HCT116 (cell line): ENCODE measurements at regions not wholly inside any gene's neighbourhood (a gene's known extent, or its start where the extent isn't known, plus 50 kb on each side); places are given as distances from the start of the nearest gene placed in this dataset.

Experiments used
- ATAC-seq: fragments of 200-7000 bp; cut with Tn5 transposase; 2 replicates; pipeline ENCODE4 v1.9.1; 2020; ENCODE audit warnings: mild to moderate bottlenecking, moderate library complexity
- BruUV-seq: library from RNA; stranded (reverse); fragments of 400-500 nt; replicated peaks from 2 replicates; lab custom pipeline; 2021; lab: Mats Ljungman, UMichigan
- CTCF ChIA-PET: fragments of 300-600 bp; sonication (Branson Sonifier 250); formaldehyde crosslinking; loops from one replicate; lab custom pipeline; 2021; ENCODE audit warnings: antibody characterized with exemption; lab: Charles Lee
- POLR2A ChIA-PET: fragments of 300-600, 350-600 bp; sonication (Branson Sonifier 250); formaldehyde crosslinking; loops from one replicate; lab custom pipeline; 2021; ENCODE audit warnings: antibody characterized with exemption; lab: Charles Lee
- RAD21 ChIA-PET, 2 experiments: fragments of 300-600 bp; sonication (Branson Sonifier 250); formaldehyde crosslinking; loops; one replicate each; lab custom pipeline; 2023; ENCODE audit warnings: low total read pairs in 2 of 2; ENCODE audit not compliant: uncharacterized antibody in 2 of 2, unreplicated experiment in 2 of 2, low non-redundant PET in 1 of 2; lab: Charles Lee
- DNase-seq: peaks from one replicate; pipeline ENCODE4 v3.0.0-alpha.2; 2010; ENCODE audit warnings: low read depth, low spot score
- H2AFZ ChIP-seq: fragments of 200-600 bp; shearing (Covaris generic), sonication (generic); 2 replicates; pipeline ENCODE4 v1.6.1; 2017; ENCODE audit warnings: low read depth, mixed run types, mixed read lengths, antibody characterized with exemption, low read length; ENCODE audit not compliant: poor library complexity, severe bottlenecking
- H3K27ac ChIP-seq: 2 replicates; pipeline ENCODE4 v1.5.1; 2012; ENCODE audit warnings: low read depth, low read length
- H3K27me3 ChIP-seq: fragments of 200-600 bp; sonication (generic); 2 replicates; pipeline ENCODE4 v1.6.1; 2016; ENCODE audit warnings: mixed run types, low read length, mixed read lengths; ENCODE audit not compliant: insufficient read depth
- H3K36me3 ChIP-seq, 2 experiments: fragments of 200-500 bp in 1 of 2; fragments of 200-600 bp in 1 of 2; sonication (Bioruptor generic) in 1 of 2; sonication (generic) in 1 of 2; 2 replicates each; pipeline versions ENCODE4 v1.5.1 to v1.6.1; 2014 to 2016; ENCODE audit warnings: low read length in 2 of 2, inconsistent platforms in 1 of 2, mixed read lengths in 1 of 2, mixed run types in 1 of 2; ENCODE audit not compliant: insufficient read depth in 2 of 2, control insufficient read depth in 1 of 2
- H3K4me1 ChIP-seq, 2 experiments: fragments of 200-600 bp in 1 of 2; sonication (generic) in 1 of 2; 2 replicates each; pipeline versions ENCODE4 v1.5.1 to v1.6.1; 2012 to 2017; ENCODE audit warnings: low read length in 2 of 2, inconsistent platforms in 1 of 2, mild to moderate bottlenecking in 1 of 2, mixed read lengths in 1 of 2, mixed run types in 1 of 2, moderate library complexity in 1 of 2; ENCODE audit not compliant: insufficient read depth in 2 of 2, control insufficient read depth in 1 of 2
- H3K4me2 ChIP-seq: fragments of 200-600 bp; sonication (generic); 2 replicates; pipeline ENCODE4 v1.6.1; 2017; ENCODE audit warnings: mixed run types, low read length, mixed read lengths
- H3K4me3 ChIP-seq, 2 experiments: fragments of 200-600 bp in 1 of 2; sonication (generic) in 1 of 2; replicated peaks in 1 of 2; 2 replicates each; pipeline ENCODE4 v1.5.1; 2011 to 2016; ENCODE audit warnings: low read length in 2 of 2, control low read depth in 1 of 2, low read depth in 1 of 2, mild to moderate bottlenecking in 1 of 2, mixed read lengths in 1 of 2, mixed run types in 1 of 2
- H3K79me2 ChIP-seq: fragments of 200-600 bp; sonication (generic); 2 replicates; pipeline ENCODE4 v1.6.1; 2017; ENCODE audit warnings: mild to moderate bottlenecking, mixed run types, low read length, moderate library complexity, mixed read lengths; ENCODE audit not compliant: insufficient read depth
- H3K9ac ChIP-seq: fragments of 200-600 bp; sonication (generic); 2 replicates; pipeline ENCODE4 v1.6.1; 2016; ENCODE audit warnings: low read length, mixed read lengths
- H3K9me2 ChIP-seq: fragments of 200-600 bp; sonication (generic), shearing (Covaris generic); 2 replicates; pipeline ENCODE4 v1.6.1; 2017; ENCODE audit warnings: mixed run types, mild to moderate bottlenecking, moderate library complexity; ENCODE audit not compliant: insufficient read depth
- H3K9me3 ChIP-seq, 2 experiments: fragments of 200-500 bp in 1 of 2; fragments of 200-600 bp in 1 of 2; sonication (Bioruptor generic) in 1 of 2; sonication (generic) in 1 of 2; 2 replicates each; pipeline ENCODE4 v1.6.1; 2014 to 2017; ENCODE audit warnings: low read length in 2 of 2, mixed read lengths in 2 of 2, inconsistent platforms in 1 of 2, low read depth in 1 of 2, mild to moderate bottlenecking in 1 of 2, mixed run types in 1 of 2, moderate library complexity in 1 of 2; ENCODE audit not compliant: control insufficient read depth in 1 of 2, insufficient read depth in 1 of 2
- H4K20me1 ChIP-seq: fragments of 200-600 bp; sonication (generic), shearing (Covaris generic); 2 replicates; pipeline ENCODE4 v1.6.1; 2017; ENCODE audit warnings: mixed run types, mild to moderate bottlenecking, moderate library complexity; ENCODE audit not compliant: insufficient read depth
- ATF3 ChIP-seq: IDR thresholded peaks from 2 replicates; pipeline ENCODE4 v1.6.1; 2012
- CBX3 ChIP-seq: IDR thresholded peaks from 2 replicates; pipeline ENCODE4 v1.6.1; 2012; ENCODE audit warnings: low read depth
- CEBPB ChIP-seq: IDR thresholded peaks from 2 replicates; pipeline ENCODE4 v1.6.1; 2012; ENCODE audit warnings: low read depth
- CTCF ChIP-seq, 3 experiments: fragments of 200-600 bp in 1 of 3; sonication (generic) in 1 of 3; IDR thresholded peaks in 2 of 3; conservative IDR thresholded peaks in 1 of 3; 2 replicates each; pipeline ENCODE4 v1.5.1; 2012 to 2017; ENCODE audit warnings: low read depth in 2 of 3, low read length in 2 of 3, antibody characterized with exemption in 1 of 3, borderline replicate concordance in 1 of 3, control low read depth in 1 of 3, mild to moderate bottlenecking in 1 of 3, mixed read lengths in 1 of 3, mixed run types in 1 of 3, moderate library complexity in 1 of 3; ENCODE audit not compliant: insufficient read depth in 1 of 3
- EGR1 ChIP-seq: IDR thresholded peaks from 2 replicates; pipeline ENCODE4 v1.6.1; 2012; ENCODE audit warnings: low read depth
- EZH2 ChIP-seq: fragments of 200-600 bp; sonication (generic); IDR thresholded peaks from 2 replicates; pipeline ENCODE4 v1.6.1; 2017; ENCODE audit warnings: antibody characterized with exemption, mixed run types
- EZH2phosphoT487 ChIP-seq: fragments of 200-600 bp; IDR thresholded peaks from 2 replicates; pipeline ENCODE4 v1.6.1; 2018; ENCODE audit warnings: antibody characterized with exemption, borderline replicate concordance
- JUND ChIP-seq: IDR thresholded peaks from 2 replicates; pipeline ENCODE4 v1.6.1; 2012
- POLR2A ChIP-seq: IDR thresholded peaks from 2 replicates; pipeline ENCODE4 v1.7.0; 2011; ENCODE audit warnings: borderline replicate concordance; ENCODE audit not compliant: insufficient read depth, insufficient read length; ENCODE audit errors: extremely low read depth
- POLR2AphosphoS5 ChIP-seq: IDR thresholded peaks from 2 replicates; pipeline ENCODE4 v1.6.1; 2011; ENCODE audit warnings: mild to moderate bottlenecking, low read depth, low read length, moderate library complexity
- RAD21 ChIP-seq: IDR thresholded peaks from 2 replicates; pipeline ENCODE4 v1.6.1; 2012; ENCODE audit warnings: low read depth, mild to moderate bottlenecking
- REST ChIP-seq: IDR thresholded peaks from 2 replicates; pipeline ENCODE4 v1.6.1; 2012; ENCODE audit warnings: low read depth
- SIN3A ChIP-seq: IDR thresholded peaks from 2 replicates; pipeline ENCODE4 v1.6.1; 2012; ENCODE audit warnings: low read depth
- SP1 ChIP-seq: IDR thresholded peaks from 2 replicates; pipeline ENCODE4 v1.6.1; 2012; ENCODE audit warnings: low read depth
- SRF ChIP-seq: IDR thresholded peaks from 2 replicates; pipeline ENCODE4 v1.6.1; 2012; ENCODE audit warnings: low read depth
- TCF7L2 ChIP-seq: IDR thresholded peaks from 2 replicates; pipeline ENCODE4 v1.7.0; 2011; ENCODE audit warnings: borderline replicate concordance, inconsistent platforms; ENCODE audit not compliant: insufficient read depth, insufficient read length; ENCODE audit errors: extremely low read depth
- ZBTB33 ChIP-seq: IDR thresholded peaks from 2 replicates; pipeline ENCODE4 v1.6.1; 2011; ENCODE audit warnings: mild to moderate bottlenecking, low read length, moderate library complexity; ENCODE audit not compliant: insufficient replicate concordance; ENCODE audit errors: extremely low read depth
- ZNF274 ChIP-seq: fragments of 200-500 bp; sonication (Bioruptor generic); IDR thresholded peaks from 2 replicates; pipeline ENCODE4 v1.6.1; 2014; ENCODE audit warnings: mild to moderate bottlenecking, low read depth, low read length, inconsistent platforms
- intact Hi-C: fragments of 100-400 bp; cut with micrococcal nuclease; formaldehyde crosslinking; loops from 2 replicates; pipeline ENCODE4 v1.10.0; 2022

GRCh38 chr13:44117816-44118215 lies 238.1 kb downstream of the LACC1 start:
- H3K4me2 ChIP-seq: no peak overlapping the region
- H3K9ac ChIP-seq: no peak overlapping the region
- no peaks in the 10 kb centered on the region for H4K20me1 ChIP-seq
- DNase-seq: no peak
- no peaks in the 10 kb centered on the region for H3K79me2 ChIP-seq
- BruUV-seq: no TSS peak
- no peaks in the 10 kb centered on the region for H3K9me3 ChIP-seq
- ChIA-PET CTCF (no interaction called here), RAD21 (no interaction called here), POLR2A (interaction anchor here (1.2 kb wide), 1 partner anchor 21 kb away, joined by 3 read pairs; no protein-coding TSS in a partner anchor)
- no peak overlapping the region for H2AFZ ChIP-seq
- TF ChIP-seq POLR2AphosphoS5 (no peak), SRF (no peak), EZH2phosphoT487 (no peak), CTCF (IDR thresholded peaks at IDR 0.05 in 2 of 3, conservative IDR thresholded peaks at IDR 0.05 in 1 of 3; ENCODE audit: borderline replicate concordance in 1 of 3, insufficient read depth in 1 of 3, low read depth in 2 of 3, low read length in 2 of 3) (no peak), ZNF274 (no peak), CEBPB (no peak), POLR2A (no peak), EGR1 (no peak), TCF7L2 (no peak), REST (no peak), CBX3 (no peak), SP1 (no peak), RAD21 (no peak), SIN3A (no peak), ATF3 (no peak), ZBTB33 (no peak), JUND (no peak), EZH2 (no peak)
- no peak for ATAC-seq
- H3K36me3 ChIP-seq: no peaks in the 10 kb centered on the region
- no peaks in the 10 kb centered on the region for H3K27me3 ChIP-seq
- no peak overlapping the region for H3K27ac ChIP-seq
- no peaks in the 10 kb centered on the region for H3K9me2 ChIP-seq
- no peaks in the 10 kb centered on the region for H3K4me1 ChIP-seq
- no peak overlapping the region for H3K4me3 ChIP-seq
- intact Hi-C loops: no loop called here
